GM19463 (cell line): ENCODE measurements at regions not wholly inside any gene's neighbourhood (a gene's known extent, or its start where the extent isn't known, plus 50 kb on each side); places are given as distances from the start of the nearest gene placed in this dataset.
"Not testable (repeated sequence)": the region's sequence is repeated elsewhere in the genome, so short reads cannot be mapped to it uniquely, and the experiment has no call there.

Experiments used
- ATAC-seq: cut with Tn5 transposase; IDR thresholded peaks from one replicate; pipeline ENCODE4 v1.9.1; 2021; ENCODE audit warnings: mild to moderate bottlenecking, moderate library complexity; ENCODE audit not compliant: unreplicated experiment

DNA sequence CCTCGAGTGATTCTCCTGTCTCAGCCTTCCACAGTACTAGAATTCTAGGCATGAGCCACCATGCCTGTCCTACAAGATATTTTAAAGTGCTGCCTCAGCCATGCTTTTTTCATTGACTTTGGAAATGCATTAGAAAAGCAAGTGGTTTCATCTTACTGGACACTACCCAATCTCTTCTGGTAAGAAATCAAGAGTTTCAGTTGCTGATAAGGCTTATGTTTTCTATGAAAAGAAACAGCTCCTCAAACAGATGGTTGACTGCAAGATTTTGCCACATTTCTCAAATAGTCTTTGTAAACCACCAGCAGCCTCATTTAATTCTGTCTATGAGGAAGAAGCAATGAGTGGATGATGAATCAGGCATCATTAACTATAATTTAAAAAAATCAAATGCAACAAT lies 264.5 kb upstream of the LRP1B start:
- ATAC-seq = no peak

DNA sequence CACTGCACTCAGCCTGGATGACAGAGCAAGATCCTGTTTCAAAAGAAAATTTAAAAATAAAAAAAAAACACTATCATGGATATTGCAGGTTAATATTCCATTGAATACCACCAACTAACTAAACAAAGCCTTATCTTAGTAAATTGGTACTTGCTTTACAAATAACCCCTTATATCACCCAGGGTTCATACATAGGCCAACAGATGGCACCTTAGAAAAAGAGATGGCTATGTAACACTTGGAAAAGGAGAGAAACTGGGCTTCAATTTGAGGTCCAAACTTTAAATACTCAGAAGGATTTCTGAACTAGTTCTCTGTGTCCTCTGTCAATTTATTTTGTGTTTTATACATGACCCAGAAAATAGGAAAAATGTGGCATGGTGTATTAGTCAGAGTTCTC lies 249.6 kb upstream of the LRP1B start:
- no peak for ATAC-seq

DNA sequence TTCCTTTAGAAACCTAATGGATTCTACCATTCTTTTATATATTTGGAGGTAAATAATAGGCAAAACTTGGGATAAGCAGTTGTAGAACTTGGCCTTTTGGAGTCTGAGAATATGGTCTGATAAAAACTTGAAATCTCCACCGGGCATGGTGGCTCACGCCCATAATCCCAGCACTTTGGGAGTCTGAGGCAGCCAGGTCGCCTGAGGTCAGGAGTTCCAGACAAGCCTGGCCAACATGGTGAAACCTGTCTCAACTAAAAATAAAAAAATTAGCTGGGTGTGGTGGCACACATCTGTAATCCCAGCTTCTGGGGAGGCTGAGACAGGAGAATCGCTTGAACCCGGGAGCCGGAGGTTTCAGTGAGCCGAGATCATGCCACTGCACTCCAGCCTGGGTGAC lies 231.3 kb upstream of the LRP1B start:
- ATAC-seq = not testable (repeated sequence)

DNA sequence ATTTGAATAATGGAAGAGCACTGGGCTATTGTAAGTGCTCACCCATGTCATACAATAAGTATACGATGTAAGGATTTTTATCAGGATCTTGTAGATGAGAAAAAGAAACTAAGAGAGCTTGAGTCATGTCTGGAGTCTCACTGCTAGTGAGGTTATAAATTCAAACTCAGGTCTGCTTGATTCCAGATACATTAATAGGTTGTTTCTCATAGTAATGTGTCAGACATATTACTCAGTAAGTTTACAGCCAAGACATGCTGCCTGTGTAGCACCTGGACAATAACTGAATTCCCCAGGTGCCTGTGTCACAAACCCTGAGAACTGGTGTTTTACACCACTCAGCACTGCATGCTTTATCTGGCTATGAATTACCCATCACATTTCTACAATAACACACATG lies 216.9 kb upstream of the LRP1B start:
- ATAC-seq = no peak

DNA sequence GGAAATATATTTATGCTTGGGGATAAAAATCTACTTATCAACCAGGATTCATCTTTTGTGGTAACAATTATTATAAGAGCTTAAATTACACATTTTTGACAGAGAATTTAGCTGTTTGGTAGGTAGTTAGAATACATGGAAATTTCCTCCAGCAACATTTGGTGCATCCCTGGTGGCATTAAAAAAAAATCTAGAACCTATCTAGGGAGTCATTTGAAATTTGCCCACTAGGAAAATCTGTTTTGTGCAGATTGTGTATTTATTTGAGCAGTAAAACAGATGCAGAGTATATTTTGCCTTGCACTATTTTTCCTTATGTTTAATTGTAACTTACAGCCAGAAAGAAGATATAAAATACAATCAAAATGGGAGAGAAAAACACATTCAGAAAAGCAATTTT lies 208.4 kb upstream of the LRP1B start:
- no peak for ATAC-seq

DNA sequence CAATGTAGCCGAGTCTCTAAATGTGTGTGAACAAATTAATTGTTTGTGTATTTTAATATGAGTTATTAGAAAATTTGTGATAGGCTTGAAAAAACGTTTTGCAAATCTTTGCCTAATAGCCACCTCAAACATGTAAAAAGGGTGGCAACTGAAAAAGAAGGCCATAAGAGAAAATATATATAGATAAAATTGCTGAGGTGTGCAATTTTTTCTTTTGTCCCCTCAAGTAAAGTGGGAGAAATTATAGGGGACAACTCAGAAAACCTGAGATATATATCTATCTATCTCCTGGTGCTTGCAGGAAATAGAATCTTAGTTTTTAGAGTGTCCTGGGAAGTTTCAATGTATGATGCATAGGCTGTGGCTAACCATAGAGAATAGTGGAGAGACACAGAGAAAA lies 201.4 kb upstream of the LRP1B start:
- no peak for ATAC-seq

DNA sequence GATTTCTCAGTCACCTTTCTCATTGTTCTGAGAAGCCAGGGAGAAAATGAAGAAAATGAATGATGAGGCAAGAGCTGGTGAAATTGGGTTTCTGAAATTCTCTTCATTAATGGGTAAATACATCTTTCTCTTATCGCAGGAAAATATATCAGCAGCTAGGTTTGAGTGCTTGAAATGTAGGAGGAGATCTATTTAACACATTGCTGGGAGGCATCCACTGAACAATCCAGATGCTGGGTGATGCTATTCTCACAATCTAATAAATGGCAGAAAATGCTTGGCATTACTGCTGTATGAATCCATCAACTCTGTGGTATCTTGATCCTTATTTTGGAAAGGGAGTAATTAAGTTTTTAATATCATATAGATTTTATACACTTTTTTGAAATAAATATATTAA lies 199.6 kb upstream of the LRP1B start:
- ATAC-seq = no peak

DNA sequence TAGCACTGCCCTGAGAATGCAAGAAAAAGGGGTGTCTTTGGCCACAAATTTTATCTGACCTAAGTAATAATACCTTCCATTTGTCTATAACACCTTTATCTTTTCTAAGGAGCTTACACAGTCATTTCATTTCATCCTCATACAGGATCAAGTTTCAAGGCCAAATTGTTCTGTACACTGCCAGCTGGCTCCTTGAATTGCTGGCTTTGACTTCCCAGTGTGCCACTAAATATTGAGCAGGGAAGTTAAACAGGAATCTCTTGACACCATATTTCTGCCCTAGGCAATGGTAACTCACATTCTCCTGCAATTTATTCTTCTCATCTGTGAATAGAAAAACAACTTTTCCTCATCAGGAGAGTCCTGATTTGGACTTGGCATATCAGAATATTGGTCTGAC lies 195.1 kb upstream of the LRP1B start:
- no peak for ATAC-seq

DNA sequence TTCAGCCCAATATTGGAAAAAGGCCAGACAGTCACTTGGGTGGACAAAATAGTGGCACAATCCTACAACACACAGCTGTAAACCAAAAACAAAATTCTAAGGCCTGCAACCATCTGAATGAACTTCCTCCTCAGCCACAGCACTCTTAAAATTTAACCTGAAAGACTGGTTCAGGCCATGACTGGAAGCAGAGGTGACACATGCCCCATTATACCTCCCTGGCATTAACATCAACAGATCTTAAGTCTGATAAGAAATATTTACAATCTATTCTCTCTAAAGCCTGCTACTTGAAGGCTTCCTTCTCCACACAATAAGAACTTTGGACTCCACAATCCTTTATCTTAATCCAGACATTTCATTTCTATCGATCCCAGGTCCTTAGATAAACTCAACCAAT lies 192.4 kb upstream of the LRP1B start:
- ATAC-seq = no peak

DNA sequence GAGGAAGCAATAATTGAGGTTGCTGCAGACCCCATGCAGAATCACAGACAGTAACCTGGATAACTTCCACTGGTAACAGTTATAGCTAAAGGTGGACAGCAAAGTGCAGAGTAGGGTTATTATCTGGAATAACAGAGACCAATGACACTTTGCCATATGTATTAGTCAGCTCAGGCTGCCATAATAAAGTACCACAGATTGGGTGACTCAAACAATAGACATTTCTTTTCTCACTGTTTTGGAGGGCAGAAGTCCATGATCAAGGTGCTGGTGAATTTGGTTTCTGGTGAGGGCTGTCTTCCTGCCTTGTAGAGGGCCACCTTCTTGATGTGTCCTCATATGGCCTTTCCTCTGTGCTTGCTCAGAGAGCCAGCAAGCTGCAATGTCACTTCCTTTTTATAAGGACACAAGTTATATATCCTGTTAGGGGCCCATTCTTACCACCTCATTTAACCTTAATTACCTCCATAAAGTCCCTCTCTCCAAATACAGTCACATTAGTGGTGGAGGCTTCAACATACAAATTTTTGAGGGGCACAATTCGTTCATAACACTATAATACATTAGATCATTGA lies 191.0 kb upstream of the LRP1B start:
- ATAC-seq = no peak

DNA sequence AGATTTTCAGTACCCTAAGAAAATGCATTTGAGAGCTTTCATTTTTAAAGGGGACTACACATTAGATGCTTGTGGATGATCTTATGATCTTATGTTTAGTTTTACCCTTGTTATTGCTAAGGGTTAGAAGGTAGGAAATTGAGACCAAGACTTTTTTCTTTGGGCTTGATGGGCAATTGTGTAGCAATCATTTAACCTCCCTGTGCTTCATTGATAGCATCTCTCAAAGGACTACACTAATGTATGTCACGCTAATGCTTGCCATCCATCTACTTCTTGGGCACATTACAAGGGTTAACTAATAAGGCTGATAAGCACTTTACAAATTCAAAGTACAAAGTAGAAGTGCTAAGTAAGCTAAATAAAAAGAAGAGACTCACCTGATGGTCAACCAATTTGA lies 189.3 kb upstream of the LRP1B start:
- no peak for ATAC-seq

DNA sequence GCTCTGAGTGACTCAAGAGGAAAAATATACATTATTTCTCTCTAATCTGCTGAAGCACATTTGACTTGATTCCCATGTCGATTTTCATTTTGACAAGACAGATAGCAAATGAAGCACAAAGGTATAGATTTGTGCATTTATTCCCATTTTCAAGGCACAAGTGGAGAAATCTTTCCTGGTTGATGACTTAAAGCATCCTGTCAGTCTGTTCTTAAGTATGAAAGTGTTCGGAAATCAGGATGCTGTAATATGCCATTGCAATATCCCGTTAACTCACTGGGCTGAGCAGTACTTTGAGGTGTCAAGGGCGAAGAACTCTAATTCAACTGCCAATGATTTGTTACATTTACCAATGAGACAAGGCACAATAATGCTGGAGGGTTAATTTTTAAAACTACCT lies 185.2 kb upstream of the LRP1B start:
- no peak for ATAC-seq

DNA sequence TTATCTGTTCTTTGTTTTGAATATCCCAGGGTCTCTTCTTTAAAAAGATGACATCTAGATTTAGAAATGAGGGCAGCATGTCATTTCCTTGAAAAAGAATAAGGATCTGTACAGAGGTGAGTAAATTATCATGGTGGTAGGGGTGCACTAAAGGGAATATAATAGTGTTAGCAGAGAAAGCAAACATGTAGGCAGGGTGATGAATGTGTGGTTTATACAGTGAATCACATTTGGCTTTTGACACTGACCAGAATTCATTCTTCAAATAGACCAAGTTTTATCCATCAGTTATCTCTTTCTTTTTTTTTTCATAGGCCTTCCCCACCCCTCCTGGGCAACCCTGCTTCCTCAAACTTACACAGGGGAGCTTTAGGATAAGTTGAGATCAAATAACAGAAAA lies 184.5 kb upstream of the LRP1B start:
- no peak for ATAC-seq

DNA sequence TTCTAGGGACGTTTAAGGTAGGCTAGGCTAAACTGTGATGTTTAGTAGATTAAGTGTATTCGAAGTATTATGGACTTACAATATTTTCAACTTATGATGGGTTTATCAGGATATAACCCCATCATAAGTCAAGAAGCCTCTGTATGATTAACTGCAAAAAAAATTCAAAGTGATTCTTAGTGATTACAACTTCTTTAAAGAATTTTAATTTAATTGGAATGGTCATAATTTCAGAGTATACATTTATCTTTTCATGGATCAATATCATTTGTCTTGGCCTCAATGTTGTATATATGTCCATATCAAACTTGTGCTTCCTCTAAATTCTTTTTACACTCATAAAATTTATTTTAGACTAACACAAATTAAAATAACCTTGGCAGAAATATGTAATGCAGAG lies 183.3 kb upstream of the LRP1B start:
- no peak for ATAC-seq

DNA sequence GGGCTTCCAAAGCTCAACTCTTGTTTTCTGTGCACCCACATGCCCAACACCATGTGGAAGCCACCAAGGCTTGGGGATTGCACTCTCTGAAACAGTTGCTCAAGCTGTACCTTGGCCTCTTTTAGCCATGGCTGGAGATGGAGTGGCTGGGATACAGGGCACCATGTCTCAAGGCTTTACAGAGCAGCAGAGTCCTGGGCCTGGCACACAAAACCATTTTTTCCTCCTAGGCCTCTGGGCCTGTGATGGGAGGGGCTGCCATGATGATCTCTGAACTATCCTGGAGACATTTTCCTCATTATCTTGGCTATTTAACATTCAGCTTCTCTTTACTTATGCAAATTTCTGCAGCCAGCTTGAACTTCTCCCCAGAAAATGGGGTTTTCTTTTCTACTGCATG lies 179.7 kb upstream of the LRP1B start:
- ATAC-seq = no peak

DNA sequence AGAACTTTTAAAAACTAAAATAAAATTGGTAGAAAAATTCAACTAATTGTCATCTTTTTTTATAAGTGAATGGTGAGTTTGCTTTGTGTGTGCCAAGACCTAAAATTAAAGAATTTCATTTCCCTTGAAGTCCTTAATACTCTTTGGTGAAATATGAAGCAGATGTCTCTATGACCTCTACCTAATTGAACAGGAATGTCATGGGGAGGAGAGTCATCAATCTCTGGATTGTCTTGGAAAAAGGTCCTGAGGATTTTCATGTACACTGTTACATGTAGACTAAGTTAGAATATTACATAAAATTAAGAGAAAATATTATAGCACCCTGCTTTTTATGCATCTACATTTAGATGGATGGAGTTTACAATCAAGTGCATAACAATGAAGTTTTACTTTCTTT lies 177.9 kb upstream of the LRP1B start:
- ATAC-seq = no peak

DNA sequence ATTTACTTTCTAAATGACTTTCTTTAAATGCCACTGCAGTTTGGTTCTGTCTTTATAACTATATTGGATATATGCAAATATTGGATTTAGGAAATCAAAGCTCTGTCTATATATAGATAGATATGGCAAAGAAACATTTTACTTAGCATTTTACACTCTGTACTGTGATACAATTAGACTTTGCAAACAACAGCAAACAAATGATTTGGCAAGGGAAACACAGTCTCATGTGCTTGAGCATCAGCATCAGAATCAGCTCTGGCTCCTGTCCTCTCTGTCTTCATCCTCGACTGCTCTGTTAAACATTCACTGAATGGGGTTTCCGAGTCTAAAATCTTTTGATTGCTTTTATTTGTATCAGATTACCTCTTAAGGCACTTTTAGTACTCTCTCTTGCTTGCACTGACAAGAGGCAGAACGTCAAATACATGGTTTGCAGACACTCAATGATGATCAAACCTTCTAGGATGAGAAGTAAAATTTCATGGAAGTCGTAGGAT lies 176.8 kb upstream of the LRP1B start:
- no peak for ATAC-seq

DNA sequence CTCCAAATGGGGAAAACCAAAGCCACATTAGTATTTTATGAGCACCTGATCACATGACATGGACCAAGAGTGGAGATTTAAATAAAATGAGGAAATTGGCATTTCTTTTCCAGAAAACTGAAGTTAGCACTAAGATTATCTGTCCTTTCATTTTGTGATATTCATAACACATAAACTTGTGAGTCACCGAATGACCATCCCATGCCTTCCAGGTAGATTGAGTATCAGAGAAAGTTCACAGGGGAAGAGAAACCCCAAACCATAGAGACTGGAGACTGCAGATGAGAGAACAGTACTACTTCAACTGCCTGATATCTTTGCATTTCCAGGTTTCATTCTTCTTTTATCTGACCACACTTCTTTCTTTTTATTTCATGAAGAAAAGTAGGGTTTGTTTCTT lies 176.3 kb upstream of the LRP1B start:
- ATAC-seq = no peak

DNA sequence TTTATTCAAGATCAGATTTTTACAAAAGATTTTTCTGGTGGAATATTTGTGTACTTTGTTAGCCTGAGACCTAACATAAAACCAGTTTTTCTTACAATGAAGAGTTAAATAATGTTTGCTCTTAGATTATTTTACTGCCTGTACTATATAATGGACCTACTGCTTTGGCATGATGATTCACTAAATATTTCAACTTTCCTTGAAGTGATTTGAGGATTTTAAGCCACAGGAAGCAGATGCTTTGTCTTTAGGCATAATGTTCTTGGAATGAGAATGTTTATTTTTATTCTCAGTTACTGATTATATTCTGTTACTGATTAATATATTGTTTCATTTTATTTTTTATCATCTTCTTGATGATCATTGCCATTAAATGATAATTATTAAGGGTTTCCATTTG lies 175.3 kb upstream of the LRP1B start:
- no peak for ATAC-seq

DNA sequence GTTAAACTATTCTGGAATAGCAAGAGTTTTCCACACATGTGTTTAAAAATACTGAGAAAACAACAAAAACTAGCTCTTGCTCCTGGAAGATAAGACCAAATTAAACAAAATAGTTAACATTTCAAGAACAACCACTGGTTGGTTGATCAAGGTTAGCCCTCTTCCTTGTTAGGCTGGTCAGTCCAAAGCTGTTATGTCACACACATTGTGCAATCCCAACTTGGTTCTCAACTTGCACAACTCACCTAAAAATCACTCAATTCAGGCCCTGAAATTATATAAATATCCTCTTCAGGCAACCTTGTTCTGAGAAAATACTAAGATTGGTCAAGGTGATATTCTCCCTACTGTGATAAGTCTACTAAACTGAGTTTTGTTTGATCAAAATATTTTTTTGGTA lies 169.7 kb upstream of the LRP1B start:
- ATAC-seq = no peak

DNA sequence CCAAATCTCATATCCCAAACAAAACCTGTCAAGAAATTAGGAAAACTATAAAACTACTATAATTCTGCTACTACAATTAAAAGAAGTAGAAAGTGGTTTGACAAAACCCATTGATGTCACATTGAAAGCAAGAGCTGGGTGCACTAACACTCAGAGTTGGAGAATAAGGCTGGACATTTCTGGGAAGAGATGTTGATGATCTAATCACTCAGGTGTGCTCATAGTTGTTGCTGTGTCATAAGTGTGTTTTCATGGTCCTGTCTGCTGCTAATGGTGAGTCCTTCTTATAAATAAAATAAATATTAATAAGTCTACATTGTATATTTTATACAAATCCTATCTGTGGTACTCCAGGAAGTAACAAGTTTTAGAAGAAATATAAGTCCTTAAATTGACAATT lies 168.2 kb upstream of the LRP1B start:
- no peak for ATAC-seq

DNA sequence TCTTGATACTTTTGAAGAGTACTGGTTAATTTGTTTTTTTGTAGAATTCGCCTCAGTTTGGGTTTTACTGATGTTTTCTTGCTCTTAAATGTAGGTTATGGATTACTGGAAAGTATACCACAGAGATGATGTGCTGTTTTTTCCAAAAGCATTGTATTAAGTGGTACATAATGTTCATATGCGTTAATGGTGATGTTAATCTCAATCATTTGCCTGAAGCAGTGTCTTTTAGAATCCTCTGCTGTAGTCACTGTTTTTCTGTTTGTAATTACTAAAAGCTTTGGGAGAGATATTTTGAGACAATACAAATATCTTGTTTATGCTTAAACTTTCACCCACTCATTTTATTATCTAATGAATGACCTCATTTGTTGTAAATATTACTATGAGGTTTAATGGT lies 163.4 kb upstream of the LRP1B start:
- no peak for ATAC-seq

DNA sequence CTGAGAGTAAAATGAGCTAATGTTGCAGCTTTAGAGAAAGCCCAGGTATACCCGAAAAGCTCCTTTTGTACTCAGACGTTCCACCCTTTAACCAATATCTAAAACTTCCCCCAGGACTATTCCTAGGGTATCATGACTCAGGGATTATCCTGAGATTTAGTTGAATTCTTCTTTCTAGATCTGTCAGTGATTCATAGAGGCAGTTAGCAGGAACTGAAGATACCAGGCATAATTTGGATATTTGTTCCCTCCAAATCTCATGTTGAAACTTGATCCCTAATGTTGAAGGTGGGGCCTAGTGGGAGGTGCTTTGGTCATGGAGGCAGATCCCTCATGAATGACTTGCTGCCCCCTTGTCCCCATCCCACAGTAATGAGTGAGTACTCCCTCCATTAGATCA lies 161.2 kb upstream of the LRP1B start:
- ATAC-seq = no peak

DNA sequence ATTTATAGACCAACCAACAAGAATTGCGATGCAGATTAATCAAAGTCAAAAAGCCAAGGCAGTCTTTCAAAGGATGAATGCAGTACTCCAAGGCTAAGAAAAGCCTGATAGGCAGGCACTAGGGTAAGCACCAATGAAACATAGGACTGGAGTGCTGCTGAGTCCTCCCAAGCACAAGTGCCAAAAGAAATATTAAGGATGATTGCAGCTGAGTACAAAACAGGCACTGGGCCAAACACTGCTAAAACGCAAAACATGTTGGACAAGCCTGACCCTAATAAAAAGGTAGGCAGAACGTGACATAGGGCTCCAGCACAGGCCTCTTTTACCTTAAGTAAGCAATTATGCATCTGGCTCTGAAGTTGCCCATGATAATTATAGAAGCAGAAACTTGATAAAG lies 160.1 kb upstream of the LRP1B start:
- ATAC-seq = no peak
